SK-N-SH (cell line): ENCODE measurements at regions not wholly inside any gene's neighbourhood (a gene's known extent, or its start where the extent isn't known, plus 50 kb on each side); places are given as distances from the start of the nearest gene placed in this dataset.

Experiments used
- CTCF ChIA-PET: fragments of 300-600, 350-600 bp; formaldehyde crosslinking; extraction: SDS; loops from one replicate; lab custom pipeline; 2021; lab: Yijun Ruan, JAX
- POLR2A ChIA-PET: fragments of 350-600 bp; sonication (Branson Sonifier 250); formaldehyde crosslinking; extraction: SDS; loops from one replicate; lab custom pipeline; 2020; ENCODE audit warnings: antibody characterized with exemption, inconsistent platforms; lab: Yijun Ruan, JAX
- DNase-seq: peaks from one replicate; pipeline ENCODE4 v3.0.0; 2012
- H2AFZ ChIP-seq: fragments of 200-600 bp; sonication (generic); 2 replicates; pipeline ENCODE4 v1.8.1; 2016; ENCODE audit warnings: antibody characterized with exemption, mild to moderate bottlenecking, low read depth
- H3F3A ChIP-seq: fragments of 200-600 bp; sonication (generic); replicated peaks from 2 replicates; pipeline ENCODE3; 2016; ENCODE audit warnings: antibody characterized with exemption, mild to moderate bottlenecking; ENCODE audit not compliant: insufficient read depth
- H3K27ac ChIP-seq, 2 experiments: fragments of 200-500 bp in 1 of 2; fragments of 200-600 bp in 1 of 2; sonication (Bioruptor generic) in 1 of 2; sonication (generic), shearing (Covaris generic) in 1 of 2; 2 replicates each; pipeline versions ENCODE4 v1.5.1 to v1.6.1; 2014 to 2016; ENCODE audit warnings: low read depth in 2 of 2, inconsistent platforms in 1 of 2, low read length in 1 of 2, mild to moderate bottlenecking in 1 of 2, mixed read lengths in 1 of 2
- H3K27me3 ChIP-seq: fragments of 200-600 bp; sonication (generic), shearing (Covaris generic); 2 replicates; pipeline ENCODE4 v1.6.1; 2016; ENCODE audit warnings: mixed run types; ENCODE audit not compliant: insufficient read depth
- H3K36me3 ChIP-seq, 2 experiments: fragments of 200-500 bp in 1 of 2; fragments of 200-600 bp in 1 of 2; sonication (Bioruptor generic) in 1 of 2; sonication (generic) in 1 of 2; replicated peaks in 1 of 2; 2 replicates each; pipeline versions ENCODE3 to v1.5.1; 2014 to 2016; ENCODE audit warnings: low read length in 1 of 2, mild to moderate bottlenecking in 1 of 2; ENCODE audit not compliant: insufficient read depth in 2 of 2, control insufficient read depth in 1 of 2
- H3K4me1 ChIP-seq, 2 experiments: fragments of 200-500 bp in 1 of 2; fragments of 200-600 bp in 1 of 2; sonication (Bioruptor generic) in 1 of 2; sonication (generic), shearing (Covaris generic) in 1 of 2; 2 replicates each; pipeline versions ENCODE4 v1.5.1 to v1.6.1; 2014 to 2016; ENCODE audit warnings: low read depth in 1 of 2, low read length in 1 of 2, mixed run types in 1 of 2; ENCODE audit not compliant: insufficient read depth in 2 of 2, control insufficient read depth in 1 of 2
- H3K4me2 ChIP-seq: fragments of 200-600 bp; sonication (generic), shearing (Covaris generic); 2 replicates; pipeline ENCODE4 v1.6.1; 2017; ENCODE audit warnings: mixed run types
- H3K4me3 ChIP-seq, 2 experiments: fragments of 200-500 bp in 1 of 2; fragments of 200-600 bp in 1 of 2; sonication (Bioruptor generic) in 1 of 2; sonication (generic), shearing (Covaris generic) in 1 of 2; 2 replicates each; pipeline versions ENCODE4 v1.5.1 to v1.8.1; 2014 to 2016; ENCODE audit warnings: low read depth in 2 of 2, inconsistent platforms in 1 of 2, low read length in 1 of 2, mild to moderate bottlenecking in 1 of 2, mixed read lengths in 1 of 2, moderate library complexity in 1 of 2
- H3K79me2 ChIP-seq: fragments of 200-600 bp; sonication (generic); 2 replicates; pipeline ENCODE4 v1.8.1; 2017; ENCODE audit warnings: mild to moderate bottlenecking; ENCODE audit not compliant: insufficient read depth
- H3K9ac ChIP-seq: fragments of 200-600 bp; sonication (generic); 2 replicates; pipeline ENCODE4 v1.6.1; 2017; ENCODE audit warnings: mixed run types
- H3K9me2 ChIP-seq: fragments of 200-600 bp; sonication (generic); 2 replicates; pipeline ENCODE4 v1.6.1; 2017; ENCODE audit warnings: mixed run types
- H3K9me3 ChIP-seq: fragments of 200-600 bp; sonication (generic); 2 replicates; pipeline ENCODE4 v1.6.1; 2017; ENCODE audit warnings: mixed run types, mild to moderate bottlenecking, moderate library complexity
- H4K20me1 ChIP-seq: fragments of 200-600 bp; sonication (generic); 2 replicates; pipeline ENCODE4 v1.6.1; 2017; ENCODE audit warnings: mild to moderate bottlenecking, mixed run types; ENCODE audit not compliant: insufficient read depth
- CTCF ChIP-seq: fragments of 200-600 bp; sonication (generic); IDR thresholded peaks from 2 replicates; pipeline ENCODE4 v1.6.1; 2017; ENCODE audit warnings: antibody characterized with exemption, mild to moderate bottlenecking, moderate library complexity
- ELF1 ChIP-seq: IDR thresholded peaks from 2 replicates; pipeline ENCODE4 v1.4.0; 2012
- EP300 ChIP-seq, 2 experiments: IDR thresholded peaks; 2 replicates each; pipeline versions ENCODE4 v1.4.0 to v1.6.1; 2012; ENCODE audit warnings: borderline replicate concordance in 1 of 2, low read depth in 1 of 2, low read length in 1 of 2
- FOSL2 ChIP-seq: IDR thresholded peaks from 2 replicates; pipeline ENCODE4 v1.4.0; 2012; ENCODE audit warnings: low read depth, mild to moderate bottlenecking, moderate library complexity, borderline replicate concordance
- JUND ChIP-seq: IDR thresholded peaks from 2 replicates; pipeline ENCODE4 v1.4.0; 2012
- MAX ChIP-seq: IDR thresholded peaks from 2 replicates; pipeline ENCODE4 v1.4.0; 2012; ENCODE audit warnings: low read depth
- PBX3 ChIP-seq: IDR thresholded peaks from 2 replicates; pipeline ENCODE4; 2012
- POLR2AphosphoS5 ChIP-seq: IDR thresholded peaks from 2 replicates; pipeline ENCODE4 v1.6.1; 2012; ENCODE audit warnings: low read depth, low read length
- SMC3 ChIP-seq: IDR thresholded peaks from 2 replicates; pipeline ENCODE4 v1.6.1; 2012; ENCODE audit warnings: low read depth, low read length, improper control_type of control experiment
- TAF1 ChIP-seq: IDR thresholded peaks from 2 replicates; pipeline ENCODE4 v1.6.1; 2012; ENCODE audit warnings: low read depth, mild to moderate bottlenecking, low read length, moderate library complexity, borderline replicate concordance
- TCF12 ChIP-seq: IDR thresholded peaks from 2 replicates; pipeline ENCODE4 v1.4.0; 2012
- TEAD4 ChIP-seq: IDR thresholded peaks from 2 replicates; pipeline ENCODE4 v1.4.0; 2012; ENCODE audit warnings: mild to moderate bottlenecking, borderline replicate concordance; ENCODE audit not compliant: insufficient read depth
- WGBS: methylation state at CpG from one replicate; pipeline ENCODE4 v1.1.6; 2017; ENCODE audit warnings: low lambda C conversion rate; 5-methylcytosine and 5-hydroxymethylcytosine counted together

- H2AFZ ChIP-seq: no peak overlapping the region
- H3K4me1 ChIP-seq: peaks cover 0 to 3% of the 10 kb centered on the region in 2 experiments; a peak in 1 of 4 replicates
- WGBS: 79% methylated on average over 4 of the region's 4 CpGs
- peaks cover 13% of the 10 kb centered on the region for H3F3A ChIP-seq
- no peaks in the 10 kb centered on the region for H3K36me3 ChIP-seq
- H3K4me2 ChIP-seq: no peak overlapping the region
- ChIA-PET CTCF (no interaction called here), POLR2A (no interaction called here)
- no peaks in the 10 kb centered on the region for H3K9me2 ChIP-seq
- H3K9ac ChIP-seq: no peak overlapping the region
- no peak for TF ChIP-seq TEAD4
- no peak for TF ChIP-seq ELF1
- TF ChIP-seq MAX: no peak
- no peak for TF ChIP-seq JUND
- no peak for TF ChIP-seq EP300 (IDR thresholded peaks at IDR 0.05; ENCODE audit: borderline replicate concordance in 1 of 2, low read depth in 1 of 2, low read length in 1 of 2)
- TF ChIP-seq FOSL2: no peak
- TF ChIP-seq TAF1: no peak
- DNase-seq: no peak
- H3K79me2 ChIP-seq: no peaks in the 10 kb centered on the region
- H3K27me3 ChIP-seq: no peaks in the 10 kb centered on the region
- H3K27ac ChIP-seq: no peak overlapping the region
- H4K20me1 ChIP-seq: no peaks in the 10 kb centered on the region
- H3K9me3 ChIP-seq: no peaks in the 10 kb centered on the region
- no peak overlapping the region for H3K4me3 ChIP-seq
Measured at GRCh38 chr2:225989809-225990208, 590.3 kb downstream of the NYAP2 start.

GRCh38 chr2:225980372-225980771, 580.9 kb downstream of the NYAP2 start:
- no peaks in the 10 kb centered on the region for H3F3A ChIP-seq
- H3K4me3 ChIP-seq: no peak overlapping the region
- 0 out of 2 replicates have a peak, but pooled peaks cover 6% of the 10 kb centered on the region for H3K9me3 ChIP-seq
- 65% methylated on average over 7 of the region's 7 CpGs for WGBS
- H3K27ac ChIP-seq: no peak overlapping the region
- H2AFZ ChIP-seq: no peak overlapping the region
- H3K27me3 ChIP-seq: no peaks in the 10 kb centered on the region
- no peak overlapping the region for H3K4me2 ChIP-seq
- H3K36me3 ChIP-seq: no peaks in the 10 kb centered on the region
- DNase-seq: no peak
- H3K4me1 ChIP-seq: no peaks in the 10 kb centered on the region
- H3K79me2 ChIP-seq: no peaks in the 10 kb centered on the region
- CTCF ChIA-PET: no interaction called here
- H3K9ac ChIP-seq: no peak overlapping the region
- no peak for TF ChIP-seq TCF12
- no peak for TF ChIP-seq ELF1
- no peak for TF ChIP-seq PBX3
- TF ChIP-seq POLR2AphosphoS5: no peak
- no peak for TF ChIP-seq CTCF
- no peak for TF ChIP-seq SMC3
- TF ChIP-seq TEAD4: no peak
- no peaks in the 10 kb centered on the region for H3K9me2 ChIP-seq
- POLR2A ChIA-PET: no interaction called here
- H4K20me1 ChIP-seq: no peaks in the 10 kb centered on the region
